ENCODE measurements at regions not wholly inside any gene's neighbourhood (a gene's known extent, or its start where the extent isn't known, plus 50 kb on each side); places are given as distances from the start of the nearest gene placed in this dataset.

GRCh38 chr20:51139891-51140290, 117.0 kb upstream of the KCNG1 start:
- no peak for DNase-seq
- in situ Hi-C loops (cut with HindIII; ENCODE audit: low pct_ligation_motif_present, low sequenced_read_pairs) = no loop called here
- Histone ChIP-seq H3K27ac (no peak overlapping the region), H3K4me3 (ENCODE audit: low read depth, low read length) (no peak overlapping the region), H3K36me3 (replicated peaks) (no peaks in the 10 kb centered on the region), H3K27me3 (replicated peaks) (no peaks in the 10 kb centered on the region)
- no peak for TF ChIP-seq CTCF (IDR thresholded peaks at IDR 0.05; ENCODE audit: low read depth, low read length, missing control alignments)

GRCh38 chr20:51138576-51138975, 115.7 kb upstream of the KCNG1 start:
- TF ChIP-seq CTCF (IDR thresholded peaks at IDR 0.05; ENCODE audit: low read depth, low read length, missing control alignments) = no peak
- H3K27me3 ChIP-seq (replicated peaks) = no peaks in the 10 kb centered on the region
- no peak for DNase-seq
- no peak overlapping the region for H3K4me3 ChIP-seq (ENCODE audit: low read depth, low read length)
- no peak overlapping the region for H3K27ac ChIP-seq
- H3K36me3 ChIP-seq (replicated peaks) = no peaks in the 10 kb centered on the region
- in situ Hi-C loops (cut with HindIII; ENCODE audit: low pct_ligation_motif_present, low sequenced_read_pairs) = no loop called here

- TF ChIP-seq CTCF (IDR thresholded peaks at IDR 0.05; ENCODE audit: low read depth, low read length, missing control alignments) = no peak
- Histone ChIP-seq H3K27me3 (replicated peaks) (no peaks in the 10 kb centered on the region), H3K27ac (no peak overlapping the region), H3K4me3 (ENCODE audit: low read depth, low read length) (no peak overlapping the region), H3K36me3 (replicated peaks) (no peaks in the 10 kb centered on the region)
- DNase-seq = no peak
- in situ Hi-C loops (cut with HindIII; ENCODE audit: low pct_ligation_motif_present, low sequenced_read_pairs) = no loop called here
These were observed 114.6 kb upstream of the KCNG1 start for GRCh38 chr20:51137461-51137860.

DNA sequence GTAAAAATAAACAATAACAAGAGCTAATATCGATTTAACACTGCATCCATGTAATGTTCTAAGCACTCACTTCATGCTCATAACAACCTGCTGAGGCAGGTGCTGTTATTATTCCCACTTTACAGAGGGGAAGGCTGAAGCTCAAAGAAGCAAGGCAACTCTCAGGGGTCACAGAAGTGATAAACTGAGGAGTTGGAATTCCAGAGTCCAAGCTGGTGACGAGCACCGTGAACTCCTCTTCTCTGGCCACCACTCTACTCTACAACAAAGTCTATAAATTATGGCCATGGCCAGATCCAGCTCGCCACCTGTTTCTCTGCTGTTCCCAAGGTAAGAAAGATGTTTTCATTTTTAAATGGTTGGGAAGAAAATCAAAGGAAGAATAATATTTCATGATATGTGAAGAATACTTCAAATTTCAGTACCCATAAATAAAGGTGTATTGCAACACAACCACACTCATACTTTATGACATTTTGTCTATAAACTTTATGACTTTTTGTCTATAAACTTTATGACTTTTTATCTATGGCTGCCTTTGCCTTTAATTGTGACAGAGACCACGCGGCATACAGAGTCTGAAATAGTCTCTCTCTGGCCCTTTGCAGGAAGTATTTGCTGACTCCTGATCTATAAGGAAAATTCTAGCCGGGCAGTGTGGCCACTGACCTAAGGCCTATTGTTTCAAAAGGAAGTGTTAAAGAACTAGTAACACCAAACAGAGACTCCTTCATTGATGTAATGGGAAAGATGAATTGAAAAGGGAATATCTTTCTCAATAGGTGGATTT, 113.2 kb upstream of the KCNG1 start:
- Histone ChIP-seq H3K27ac (no peak overlapping the region), H3K4me3 (ENCODE audit: low read depth, low read length) (no peak overlapping the region), H3K36me3 (replicated peaks) (no peaks in the 10 kb centered on the region), H3K27me3 (replicated peaks) (no peaks in the 10 kb centered on the region)
- TF ChIP-seq CTCF (IDR thresholded peaks at IDR 0.05; ENCODE audit: low read depth, low read length, missing control alignments) = no peak
- DNase-seq = no peak
- in situ Hi-C loops (cut with HindIII; ENCODE audit: low pct_ligation_motif_present, low sequenced_read_pairs) = no loop called here

GRCh38 chr20:51134405-51134804, 111.5 kb upstream of the KCNG1 start:
- no peaks in the 10 kb centered on the region for H3K27me3 ChIP-seq (replicated peaks)
- H3K4me3 ChIP-seq (ENCODE audit: low read depth, low read length) = no peak overlapping the region
- TF ChIP-seq CTCF (IDR thresholded peaks at IDR 0.05; ENCODE audit: low read depth, low read length, missing control alignments) = no peak
- H3K27ac ChIP-seq = no peak overlapping the region
- no peaks in the 10 kb centered on the region for H3K36me3 ChIP-seq (replicated peaks)
- no peak for DNase-seq
- in situ Hi-C loops (cut with HindIII; ENCODE audit: low pct_ligation_motif_present, low sequenced_read_pairs) = no loop called here

DNA sequence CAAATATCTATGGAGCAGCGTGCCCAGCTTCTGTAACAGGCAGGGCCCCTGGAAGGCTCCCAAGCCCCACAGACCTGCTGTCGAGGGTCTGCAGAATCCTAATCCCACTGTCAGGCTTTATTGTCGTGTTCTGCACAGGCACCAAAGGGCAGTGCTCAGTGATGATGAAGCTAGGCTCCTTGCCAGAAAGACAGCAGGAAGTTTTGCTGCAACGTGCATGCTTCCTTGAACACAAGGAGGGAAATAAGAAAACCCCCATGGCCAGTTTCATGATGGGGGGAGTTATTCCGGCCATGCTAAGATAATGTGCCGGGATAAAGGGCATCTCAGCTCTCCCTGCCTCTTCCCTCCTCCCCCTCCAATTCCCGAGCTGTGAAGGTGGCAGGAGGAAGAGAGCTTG, 109.4 kb upstream of the KCNG1 start:
- H3K4me3 ChIP-seq (ENCODE audit: low read depth, low read length) = no peak overlapping the region
- H3K36me3 ChIP-seq (replicated peaks) = no peaks in the 10 kb centered on the region
- H3K27ac ChIP-seq = no peak overlapping the region
- in situ Hi-C loops (cut with HindIII; ENCODE audit: low pct_ligation_motif_present, low sequenced_read_pairs) = no loop called here
- DNase-seq = peak; percentile 22
- H3K27me3 ChIP-seq (replicated peaks) = no peaks in the 10 kb centered on the region
- TF ChIP-seq CTCF (IDR thresholded peaks at IDR 0.05; ENCODE audit: low read depth, low read length, missing control alignments) = no peak
